ENCODE measurements at regions not wholly inside any gene's neighbourhood (a gene's known extent, or its start where the extent isn't known, plus 50 kb on each side); places are given as distances from the start of the nearest gene placed in this dataset.

GRCh38 chr1:199279067-199279466 is 640.2 kb downstream of the PTPRC start:
- Histone ChIP-seq H2AFZ (replicated peaks) (no peak overlapping the region), H3K9ac (no peak overlapping the region), H3K79me2 (ENCODE audit: low read depth) (no peaks in the 10 kb centered on the region), H4K20me1 (ENCODE audit: low read depth) (no peaks in the 10 kb centered on the region), H3F3A (ENCODE audit: low read depth) (no peaks in the 10 kb centered on the region), H3K4me2 (no peak overlapping the region), H3K4me3 (no peak overlapping the region), H3K27me3 (no peaks in the 10 kb centered on the region), H3K4me1 (no peaks in the 10 kb centered on the region), H3K27ac (no peak overlapping the region), H3K36me3 (no peaks in the 10 kb centered on the region), H3K9me3 (ENCODE audit: low read depth) (no peaks in the 10 kb centered on the region)
- Mint-ChIP-seq H3K36me3 (no peaks in the 10 kb centered on the region), H3K4me3 (no peak overlapping the region), H3K27ac (no peak overlapping the region), H3K4me1 (no peaks in the 10 kb centered on the region), H3K27me3 (ENCODE audit: insufficient read depth, low read depth) (no peaks in the 10 kb centered on the region), H3K9me3 (peaks cover 8% of the 10 kb centered on the region)
- TF ChIP-seq EZH2phosphoT487 (IDR thresholded peaks at IDR 0.05) (no peak), EZH2 (IDR thresholded peaks at IDR 0.05) (no peak)
- TF ChIP-seq, protein P1, sequence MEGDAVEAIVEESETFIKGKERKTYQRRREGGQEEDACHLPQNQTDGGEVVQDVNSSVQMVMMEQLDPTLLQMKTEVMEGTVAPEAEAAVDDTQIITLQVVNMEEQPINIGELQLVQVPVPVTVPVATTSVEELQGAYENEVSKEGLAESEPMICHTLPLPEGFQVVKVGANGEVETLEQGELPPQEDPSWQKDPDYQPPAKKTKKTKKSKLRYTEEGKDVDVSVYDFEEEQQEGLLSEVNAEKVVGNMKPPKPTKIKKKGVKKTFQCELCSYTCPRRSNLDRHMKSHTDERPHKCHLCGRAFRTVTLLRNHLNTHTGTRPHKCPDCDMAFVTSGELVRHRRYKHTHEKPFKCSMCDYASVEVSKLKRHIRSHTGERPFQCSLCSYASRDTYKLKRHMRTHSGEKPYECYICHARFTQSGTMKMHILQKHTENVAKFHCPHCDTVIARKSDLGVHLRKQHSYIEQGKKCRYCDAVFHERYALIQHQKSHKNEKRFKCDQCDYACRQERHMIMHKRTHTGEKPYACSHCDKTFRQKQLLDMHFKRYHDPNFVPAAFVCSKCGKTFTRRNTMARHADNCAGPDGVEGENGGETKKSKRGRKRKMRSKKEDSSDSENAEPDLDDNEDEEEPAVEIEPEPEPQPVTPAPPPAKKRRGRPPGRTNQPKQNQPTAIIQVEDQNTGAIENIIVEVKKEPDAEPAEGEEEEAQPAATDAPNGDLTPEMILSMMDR (IDR thresholded peaks at IDR 0.05), result no peak
- no peak for DNase-seq (ENCODE audit: low spot score)

DNA sequence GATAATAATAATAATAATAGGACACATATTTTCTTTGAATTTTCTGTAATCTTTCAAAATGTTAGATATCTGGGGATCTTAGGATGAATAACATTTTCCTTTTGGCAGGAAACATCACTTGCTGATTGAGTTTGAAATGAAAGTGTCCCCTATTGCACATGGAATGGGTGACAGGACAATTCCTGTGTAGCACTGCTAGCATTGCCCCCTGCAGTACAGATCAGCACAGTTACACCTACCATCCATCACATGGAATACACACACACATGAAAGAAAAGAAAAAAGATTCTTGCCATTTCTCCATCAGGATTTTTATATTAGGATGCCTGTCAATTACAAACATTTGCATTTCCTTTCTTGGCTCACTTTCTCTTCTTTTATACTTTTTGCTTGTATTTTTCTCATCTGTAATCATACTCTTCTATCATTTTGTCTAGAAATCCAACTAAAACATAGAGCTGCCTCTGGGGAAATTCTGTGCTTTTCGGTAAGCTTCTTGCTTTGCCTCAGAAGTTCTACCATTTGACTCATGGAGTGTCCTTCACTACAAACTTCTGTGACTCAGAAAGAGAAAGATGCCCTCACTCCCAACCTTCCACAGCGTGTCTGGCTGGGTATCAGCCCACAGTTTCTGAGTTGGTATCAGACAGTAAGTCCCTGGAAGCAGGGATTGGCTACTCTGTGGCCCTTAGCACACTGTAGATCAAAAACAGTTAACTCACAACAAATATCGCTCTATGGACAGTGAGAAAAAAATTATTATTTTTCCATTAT is 641.2 kb downstream of the PTPRC start:
- H3K9me3 Mint-ChIP-seq, result peaks cover 8% of the 10 kb centered on the region

DNA sequence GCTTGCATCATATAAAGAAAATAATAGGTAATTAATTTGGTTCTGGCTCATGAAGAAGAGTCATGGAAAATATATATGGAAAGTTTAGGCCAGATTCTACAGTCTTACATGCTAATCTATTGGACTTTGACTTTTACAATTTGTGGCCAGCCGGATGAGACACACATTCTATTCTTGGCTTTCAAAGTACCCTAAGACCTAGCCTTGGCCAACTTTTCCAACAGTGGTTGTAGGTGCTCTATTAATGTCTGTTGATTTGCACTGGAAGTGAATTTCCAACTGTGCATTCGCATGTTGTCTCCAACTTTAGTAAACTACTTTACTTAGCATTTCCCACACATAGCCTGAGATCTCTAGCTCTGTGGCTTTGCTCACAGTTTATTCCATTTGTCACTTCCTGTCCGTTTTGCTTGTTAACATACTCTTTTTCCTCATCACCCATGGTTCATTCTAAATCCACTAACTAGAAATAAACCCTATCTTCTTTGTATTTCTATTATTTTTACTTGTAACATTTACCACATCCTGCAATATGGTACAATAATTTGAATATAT is 644.0 kb downstream of the PTPRC start:
- Mint-ChIP-seq H3K27me3 (ENCODE audit: insufficient read depth, low read depth) (no peaks in the 10 kb centered on the region), H3K4me3 (no peak overlapping the region), H3K9me3 (no peaks in the 10 kb centered on the region), H3K36me3 (no peaks in the 10 kb centered on the region), H3K4me1 (no peaks in the 10 kb centered on the region), H3K27ac (no peak overlapping the region)
- Histone ChIP-seq H3K9me3 (ENCODE audit: low read depth) (no peaks in the 10 kb centered on the region), H3K4me1 (no peaks in the 10 kb centered on the region), H4K20me1 (ENCODE audit: low read depth) (no peaks in the 10 kb centered on the region), H3K27me3 (no peaks in the 10 kb centered on the region), H3K9ac (no peak overlapping the region), H3K4me2 (no peak overlapping the region), H3F3A (ENCODE audit: low read depth) (no peaks in the 10 kb centered on the region), H3K27ac (no peak overlapping the region), H3K79me2 (ENCODE audit: low read depth) (no peaks in the 10 kb centered on the region), H3K36me3 (no peaks in the 10 kb centered on the region), H3K4me3 (no peak overlapping the region), H2AFZ (replicated peaks) (no peak overlapping the region)
- TF ChIP-seq, protein P1 (IDR thresholded peaks at IDR 0.05), result no peak
- TF ChIP-seq EZH2 (IDR thresholded peaks at IDR 0.05) (no peak), EZH2phosphoT487 (IDR thresholded peaks at IDR 0.05) (no peak)
- no peak for DNase-seq (ENCODE audit: low spot score)

More for the DNA sequence above, 641.2 kb downstream of the PTPRC start:
- H3K27ac ChIP-seq, result no peak overlapping the region
- H3K4me2 ChIP-seq, result no peak overlapping the region
- Mint-ChIP-seq H3K4me1 (no peaks in the 10 kb centered on the region), H3K4me3 (no peak overlapping the region), H3K27me3 (ENCODE audit: insufficient read depth, low read depth) (no peaks in the 10 kb centered on the region), H3K36me3 (no peaks in the 10 kb centered on the region), H3K27ac (peak overlapping the region; percentile 54)
- H3F3A ChIP-seq (ENCODE audit: low read depth), result no peaks in the 10 kb centered on the region
- no peaks in the 10 kb centered on the region for H3K9me3 ChIP-seq (ENCODE audit: low read depth)
- no peak for TF ChIP-seq EZH2phosphoT487 (IDR thresholded peaks at IDR 0.05)
- TF ChIP-seq, protein P1 (IDR thresholded peaks at IDR 0.05), result no peak
- no peak for TF ChIP-seq EZH2 (IDR thresholded peaks at IDR 0.05)
- H2AFZ ChIP-seq (replicated peaks), result no peak overlapping the region
- no peak for DNase-seq (ENCODE audit: low spot score)
- H3K4me1 ChIP-seq, result no peaks in the 10 kb centered on the region
- no peaks in the 10 kb centered on the region for H3K79me2 ChIP-seq (ENCODE audit: low read depth)
- H4K20me1 ChIP-seq (ENCODE audit: low read depth), result no peaks in the 10 kb centered on the region
- H3K27me3 ChIP-seq, result no peaks in the 10 kb centered on the region
- H3K9ac ChIP-seq, result no peak overlapping the region
- no peaks in the 10 kb centered on the region for H3K36me3 ChIP-seq
- H3K4me3 ChIP-seq, result no peak overlapping the region

All from neural progenitor cell (in vitro differentiated cells).